ENCODE measurements at regions not wholly inside any gene's neighbourhood (a gene's known extent, or its start where the extent isn't known, plus 50 kb on each side); places are given as distances from the start of the nearest gene placed in this dataset.

DNA sequence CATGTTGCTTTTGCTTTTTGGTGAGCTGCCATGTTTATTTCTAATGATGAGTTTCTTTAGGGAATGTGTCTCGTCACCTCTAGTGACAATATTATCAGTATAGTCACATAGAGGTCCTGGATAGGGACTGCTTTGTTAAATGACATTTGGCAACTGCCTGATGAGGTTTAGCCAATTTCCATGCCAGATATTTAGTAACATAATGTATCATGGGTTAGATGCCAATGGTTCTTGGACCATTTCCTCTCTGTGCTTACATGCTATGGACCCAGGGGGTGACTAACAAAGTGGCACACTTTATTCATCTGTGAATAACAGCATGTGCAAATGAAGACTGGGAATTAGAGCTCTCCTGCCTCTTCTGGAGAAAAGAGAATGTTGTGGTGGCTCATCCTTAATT lies 56.2 kb upstream of the RAB27B start:
- Histone ChIP-seq H3K4me1 (ENCODE audit: insufficient read depth, low read length) (no peaks in the 10 kb centered on the region), H3K27ac (ENCODE audit: low read depth, low read length) (no peak overlapping the region), H3K27me3 (ENCODE audit: insufficient read depth, low read length) (no peaks in the 10 kb centered on the region), H3K9me3 (ENCODE audit: insufficient read depth, low read depth, low read length) (no peaks in the 10 kb centered on the region), H3K9ac (ENCODE audit: low read depth, low read length) (no peak overlapping the region), H3K36me3 (ENCODE audit: insufficient read depth, low read length) (no peaks in the 10 kb centered on the region), H3K4me3 (ENCODE audit: low read length) (no peak overlapping the region)
- 90% methylated on average over 1 of the region's 1 CpG for WGBS

GRCh38 chr18:54774423-54774822 lies 53.9 kb upstream of the RAB27B start:
- Histone ChIP-seq H3K27ac (ENCODE audit: low read depth, low read length) (no peak overlapping the region), H3K4me3 (ENCODE audit: low read length) (no peak overlapping the region), H3K27me3 (ENCODE audit: insufficient read depth, low read length) (no peaks in the 10 kb centered on the region), H3K9ac (ENCODE audit: low read depth, low read length) (no peak overlapping the region), H3K9me3 (ENCODE audit: insufficient read depth, low read depth, low read length) (no peaks in the 10 kb centered on the region), H3K36me3 (ENCODE audit: insufficient read depth, low read length) (no peaks in the 10 kb centered on the region), H3K4me1 (ENCODE audit: insufficient read depth, low read length) (no peaks in the 10 kb centered on the region)

DNA sequence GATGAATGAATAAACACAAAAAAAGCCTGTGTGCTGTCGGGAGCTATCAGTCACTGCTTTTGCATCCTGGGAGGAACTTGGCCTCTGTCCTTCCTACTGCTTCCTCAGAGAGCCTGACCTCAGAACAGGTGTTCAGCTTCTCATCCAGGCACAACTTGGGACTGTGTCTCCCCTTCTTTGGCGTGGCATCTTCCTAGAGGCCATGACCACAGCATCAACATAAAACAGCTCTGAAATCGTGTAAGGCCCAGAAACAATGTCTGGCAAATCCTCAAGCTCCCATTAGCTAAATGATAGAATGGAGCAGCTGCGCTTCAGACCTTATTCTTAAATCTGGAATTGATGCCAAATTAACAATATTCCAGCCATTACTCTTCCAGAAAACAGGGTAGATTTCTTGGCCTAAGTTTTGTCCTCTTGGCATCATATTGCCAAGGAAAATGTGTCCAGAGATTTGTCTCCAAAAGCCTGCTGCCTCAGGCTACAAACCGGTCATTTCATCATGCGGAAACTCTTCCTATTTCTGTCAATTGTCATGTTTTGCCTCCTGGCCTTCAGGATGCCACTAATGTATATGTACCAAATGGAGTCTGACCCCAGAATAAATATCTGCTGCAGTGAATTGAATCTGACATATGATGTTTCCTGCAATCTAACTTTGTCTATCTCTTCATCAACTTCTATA lies 53.2 kb upstream of the RAB27B start:
- 93% methylated on average over 6 of the region's 6 CpGs for WGBS
- H3K4me1 ChIP-seq (ENCODE audit: insufficient read depth, low read length), result no peaks in the 10 kb centered on the region
- no peaks in the 10 kb centered on the region for H3K9me3 ChIP-seq (ENCODE audit: insufficient read depth, low read depth, low read length)
- no peaks in the 10 kb centered on the region for H3K27me3 ChIP-seq (ENCODE audit: insufficient read depth, low read length)
- no peaks in the 10 kb centered on the region for H3K36me3 ChIP-seq (ENCODE audit: insufficient read depth, low read length)
- no peak overlapping the region for H3K9ac ChIP-seq (ENCODE audit: low read depth, low read length)
- no peak overlapping the region for H3K4me3 ChIP-seq (ENCODE audit: low read length)
- H3K27ac ChIP-seq (ENCODE audit: low read depth, low read length), result no peak overlapping the region

DNA sequence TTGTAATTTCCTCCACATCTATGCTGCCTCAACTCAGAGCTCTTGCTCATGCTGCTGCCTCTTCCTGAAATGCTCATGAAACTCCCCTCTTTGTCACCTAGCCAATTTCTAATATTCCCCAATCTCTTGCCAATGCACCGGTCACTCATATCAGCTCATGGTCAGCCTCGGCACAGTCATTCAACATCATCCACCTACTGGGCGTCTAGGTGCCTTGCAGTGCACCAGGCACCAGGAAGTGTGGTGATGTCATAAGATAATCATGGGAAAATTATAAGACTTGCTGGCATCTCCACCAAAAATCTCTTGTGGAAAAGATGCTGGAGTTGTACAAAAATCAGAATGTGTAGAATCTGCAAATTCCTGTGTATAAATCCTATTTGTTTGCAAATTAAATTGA lies 52.6 kb upstream of the RAB27B start:
- Histone ChIP-seq H3K4me3 (ENCODE audit: low read length) (no peak overlapping the region), H3K4me1 (ENCODE audit: insufficient read depth, low read length) (no peaks in the 10 kb centered on the region), H3K9ac (ENCODE audit: low read depth, low read length) (no peak overlapping the region), H3K36me3 (ENCODE audit: insufficient read depth, low read length) (no peaks in the 10 kb centered on the region), H3K27ac (ENCODE audit: low read depth, low read length) (no peak overlapping the region), H3K9me3 (ENCODE audit: insufficient read depth, low read depth, low read length) (no peaks in the 10 kb centered on the region), H3K27me3 (ENCODE audit: insufficient read depth, low read length) (no peaks in the 10 kb centered on the region)
- WGBS, result 100% methylated on average over 3 of the region's 3 CpGs

GRCh38 chr18:54776282-54776977 lies 51.8 kb upstream of the RAB27B start:
- Histone ChIP-seq H3K4me3 (ENCODE audit: low read length) (no peak overlapping the region), H3K27ac (ENCODE audit: low read depth, low read length) (no peak overlapping the region), H3K9ac (ENCODE audit: low read depth, low read length) (no peak overlapping the region), H3K4me1 (ENCODE audit: insufficient read depth, low read length) (no peaks in the 10 kb centered on the region), H3K9me3 (ENCODE audit: insufficient read depth, low read depth, low read length) (no peaks in the 10 kb centered on the region), H3K36me3 (ENCODE audit: insufficient read depth, low read length) (no peaks in the 10 kb centered on the region), H3K27me3 (ENCODE audit: insufficient read depth, low read length) (no peaks in the 10 kb centered on the region)
- 96% methylated on average over 8 of the region's 8 CpGs for WGBS

DNA sequence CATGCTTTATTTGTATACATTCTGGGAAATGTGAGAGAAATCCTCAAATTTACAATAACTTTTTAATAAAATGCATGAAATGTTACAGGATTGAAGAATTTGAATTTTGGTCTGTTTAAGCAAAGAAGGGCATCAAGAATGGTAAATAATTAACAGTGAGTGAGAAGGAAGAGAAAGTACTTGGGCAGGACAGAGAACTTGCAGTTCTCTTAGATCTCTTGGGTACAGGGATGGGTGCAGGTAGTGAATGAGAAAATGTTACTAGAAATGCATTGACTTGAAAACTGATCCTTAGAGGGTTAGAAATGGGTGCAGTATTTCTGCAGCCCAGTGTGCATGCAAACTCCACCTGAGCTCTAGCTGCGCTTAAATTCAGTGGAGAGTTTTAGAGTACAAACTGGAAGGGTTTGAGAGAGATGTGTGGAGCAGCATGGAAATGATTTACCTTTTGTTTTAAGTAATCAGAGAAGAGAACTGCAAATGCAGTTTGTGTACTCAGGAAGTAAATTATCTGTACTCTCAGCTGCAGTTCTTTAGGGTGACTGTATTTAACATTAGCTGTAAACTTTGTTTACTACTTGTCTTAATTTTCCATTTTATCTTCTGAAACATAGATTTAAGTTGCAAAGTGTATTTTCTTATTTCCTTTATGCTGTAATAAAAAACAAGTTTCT lies 51.0 kb upstream of the RAB27B start:
- H3K9ac ChIP-seq (ENCODE audit: low read depth, low read length), result no peak overlapping the region
- no peak overlapping the region for H3K4me3 ChIP-seq (ENCODE audit: low read length)
- no peaks in the 10 kb centered on the region for H3K36me3 ChIP-seq (ENCODE audit: insufficient read depth, low read length)
- 93% methylated on average over 1 of the region's 1 CpG for WGBS
- no peaks in the 10 kb centered on the region for H3K4me1 ChIP-seq (ENCODE audit: insufficient read depth, low read length)
- no peaks in the 10 kb centered on the region for H3K9me3 ChIP-seq (ENCODE audit: insufficient read depth, low read depth, low read length)
- H3K27me3 ChIP-seq (ENCODE audit: insufficient read depth, low read length), result no peaks in the 10 kb centered on the region
- H3K27ac ChIP-seq (ENCODE audit: low read depth, low read length), result no peak overlapping the region

GRCh38 chr18:54777989-54778388 lies 50.3 kb upstream of the RAB27B start:
- no peaks in the 10 kb centered on the region for H3K27me3 ChIP-seq (ENCODE audit: insufficient read depth, low read length)
- no peaks in the 10 kb centered on the region for H3K36me3 ChIP-seq (ENCODE audit: insufficient read depth, low read length)
- 95% methylated on average over 4 of the region's 4 CpGs for WGBS
- no peak overlapping the region for H3K27ac ChIP-seq (ENCODE audit: low read depth, low read length)
- no peaks in the 10 kb centered on the region for H3K9me3 ChIP-seq (ENCODE audit: insufficient read depth, low read depth, low read length)
- no peaks in the 10 kb centered on the region for H3K4me1 ChIP-seq (ENCODE audit: insufficient read depth, low read length)
- H3K4me3 ChIP-seq (ENCODE audit: low read length), result no peak overlapping the region
- H3K9ac ChIP-seq (ENCODE audit: low read depth, low read length), result no peak overlapping the region

All from HUES64 (cell line).